HEK293 (cell line): ENCODE measurements at regions not wholly inside any gene's neighbourhood (a gene's known extent, or its start where the extent isn't known, plus 50 kb on each side); places are given as distances from the start of the nearest gene placed in this dataset.

Source experiments
- CTCF ChIA-PET: fragments of 350-600 bp; formaldehyde crosslinking; extraction: SDS; loops from one replicate; lab custom pipeline; 2021; ENCODE audit warnings: antibody characterized with exemption; lab: Yijun Ruan, JAX
- POLR2A ChIA-PET: fragments of 300-600 bp; formaldehyde crosslinking; extraction: SDS; loops from one replicate; lab custom pipeline; 2020; ENCODE audit warnings: antibody characterized with exemption, inconsistent platforms; lab: Yijun Ruan, JAX
- H3K27ac ChIP-seq: fragments of 200-500 bp; sonication (Bioruptor generic); 2 replicates; pipeline ENCODE4 v1.5.1; 2014; ENCODE audit warnings: low read depth, low read length, control low read depth, inconsistent platforms; ENCODE audit errors: extremely low read depth
- H3K36me3 ChIP-seq, 2 experiments: fragments of 200-500 bp in 1 of 2; sonication (Bioruptor generic) in 1 of 2; 1 replicate in 1 of 2; 2 replicates in 1 of 2; pipeline ENCODE4 v1.5.1; 2014 to 2017; ENCODE audit warnings: inconsistent platforms in 2 of 2, low read length in 2 of 2; ENCODE audit not compliant: control insufficient read depth in 2 of 2, insufficient read depth in 1 of 2
- H3K4me1 ChIP-seq: fragments of 200-500 bp; sonication (Bioruptor generic); 2 replicates; pipeline ENCODE4 v1.5.1; 2014; ENCODE audit warnings: mild to moderate bottlenecking, low read length, inconsistent platforms; ENCODE audit not compliant: control insufficient read depth, insufficient read depth
- H3K4me3 ChIP-seq: 2 replicates; pipeline ENCODE4 v1.5.1; 2011; ENCODE audit warnings: low read depth, mild to moderate bottlenecking, control low read depth, low read length, moderate library complexity
- H3K9me3 ChIP-seq: fragments of 200-500 bp; sonication (Bioruptor generic); 2 replicates; pipeline ENCODE4 v1.5.1; 2014; ENCODE audit warnings: low read depth, low read length, inconsistent platforms; ENCODE audit not compliant: control insufficient read depth, insufficient read depth
- MYNN ChIP-seq: fragments of 450-650 bp; formaldehyde crosslinking; IDR thresholded peaks from 2 replicates; pipeline ENCODE4 v1.5.1; 2016; ENCODE audit warnings: missing biosample characterization, missing genetic modification characterization, borderline replicate concordance
- WT1 ChIP-seq: fragments of 450-650 bp; formaldehyde crosslinking; IDR thresholded peaks from 2 replicates; pipeline ENCODE4 v1.5.1; 2016; ENCODE audit warnings: missing biosample characterization, missing genetic modification characterization
- YY1 ChIP-seq: fragments of 450-650 bp; formaldehyde crosslinking; IDR thresholded peaks from 2 replicates; pipeline ENCODE4 v1.5.1; 2018; ENCODE audit warnings: missing biosample characterization, missing genetic modification characterization
- ZBTB17 ChIP-seq: fragments of 450-650 bp; formaldehyde crosslinking; IDR thresholded peaks from 2 replicates; pipeline ENCODE4 v1.5.1; 2016; ENCODE audit warnings: missing biosample characterization, missing genetic modification characterization
- ZNF2 ChIP-seq: fragments of 450-650 bp; formaldehyde crosslinking; IDR thresholded peaks from 2 replicates; pipeline ENCODE4 v1.5.1; 2016; ENCODE audit warnings: missing biosample characterization, missing genetic modification characterization
- ZNF202 ChIP-seq: fragments of 450-650 bp; formaldehyde crosslinking; IDR thresholded peaks from 2 replicates; pipeline ENCODE4 v1.5.1; 2016; ENCODE audit warnings: missing biosample characterization, missing genetic modification characterization, borderline replicate concordance
- ZNF221 ChIP-seq: fragments of 450-650 bp; formaldehyde crosslinking; IDR thresholded peaks from 2 replicates; pipeline ENCODE4 v1.5.1; 2017; ENCODE audit warnings: missing biosample characterization, missing genetic modification characterization, borderline replicate concordance
- ZNF24 ChIP-seq: fragments of 450-650 bp; formaldehyde crosslinking; IDR thresholded peaks from 2 replicates; pipeline ENCODE4 v1.5.1; 2016; ENCODE audit warnings: missing biosample characterization, missing genetic modification characterization
- ZNF423 ChIP-seq: fragments of 450-650 bp; formaldehyde crosslinking; IDR thresholded peaks from 2 replicates; pipeline ENCODE4 v1.5.1; 2016; ENCODE audit warnings: missing biosample characterization, missing genetic modification characterization
- ZNF473 ChIP-seq: fragments of 450-650 bp; formaldehyde crosslinking; IDR thresholded peaks from 2 replicates; pipeline ENCODE4 v1.5.1; 2017; ENCODE audit warnings: missing biosample characterization, missing genetic modification characterization
- ZNF571 ChIP-seq: fragments of 450-650 bp; formaldehyde crosslinking; IDR thresholded peaks from 2 replicates; pipeline ENCODE4 v1.5.0; 2017; ENCODE audit warnings: missing biosample characterization, missing genetic modification characterization
- ZNF707 ChIP-seq: fragments of 450-650 bp; formaldehyde crosslinking; IDR thresholded peaks from 2 replicates; pipeline ENCODE4 v1.5.1; 2016; ENCODE audit warnings: missing biosample characterization, missing genetic modification characterization
- TF ChIP-seq, protein P1 (sequence below): fragments of 450-650 bp; formaldehyde crosslinking; IDR thresholded peaks from 2 replicates; pipeline ENCODE4 v1.5.1; 2017; ENCODE audit warnings: missing biosample characterization, missing genetic modification characterization
- TF ChIP-seq, protein P2 (sequence below): fragments of 450-650 bp; formaldehyde crosslinking; IDR thresholded peaks from 2 replicates; pipeline ENCODE4 v1.5.1; 2016; ENCODE audit warnings: missing biosample characterization, missing genetic modification characterization
- TF ChIP-seq, protein P3 (sequence below): fragments of 450-650 bp; formaldehyde crosslinking; IDR thresholded peaks from 2 replicates; pipeline ENCODE4 v1.5.1; 2016; ENCODE audit warnings: missing biosample characterization, missing genetic modification characterization
- TF ChIP-seq, protein P4 (sequence below): fragments of 450-650 bp; formaldehyde crosslinking; IDR thresholded peaks from 2 replicates; pipeline ENCODE4 v1.5.1; 2017; ENCODE audit warnings: missing biosample characterization, missing genetic modification characterization
- TF ChIP-seq, protein P5 (sequence below): fragments of 450-650 bp; formaldehyde crosslinking; IDR thresholded peaks from 2 replicates; pipeline ENCODE4 v1.5.1; 2016; ENCODE audit warnings: missing biosample characterization, missing genetic modification characterization, borderline replicate concordance
- TF ChIP-seq, protein P6 (sequence below): fragments of 450-650 bp; formaldehyde crosslinking; IDR thresholded peaks from 2 replicates; pipeline ENCODE4 v1.5.1; 2016; ENCODE audit warnings: missing biosample characterization, missing genetic modification characterization, borderline replicate concordance

DNA sequence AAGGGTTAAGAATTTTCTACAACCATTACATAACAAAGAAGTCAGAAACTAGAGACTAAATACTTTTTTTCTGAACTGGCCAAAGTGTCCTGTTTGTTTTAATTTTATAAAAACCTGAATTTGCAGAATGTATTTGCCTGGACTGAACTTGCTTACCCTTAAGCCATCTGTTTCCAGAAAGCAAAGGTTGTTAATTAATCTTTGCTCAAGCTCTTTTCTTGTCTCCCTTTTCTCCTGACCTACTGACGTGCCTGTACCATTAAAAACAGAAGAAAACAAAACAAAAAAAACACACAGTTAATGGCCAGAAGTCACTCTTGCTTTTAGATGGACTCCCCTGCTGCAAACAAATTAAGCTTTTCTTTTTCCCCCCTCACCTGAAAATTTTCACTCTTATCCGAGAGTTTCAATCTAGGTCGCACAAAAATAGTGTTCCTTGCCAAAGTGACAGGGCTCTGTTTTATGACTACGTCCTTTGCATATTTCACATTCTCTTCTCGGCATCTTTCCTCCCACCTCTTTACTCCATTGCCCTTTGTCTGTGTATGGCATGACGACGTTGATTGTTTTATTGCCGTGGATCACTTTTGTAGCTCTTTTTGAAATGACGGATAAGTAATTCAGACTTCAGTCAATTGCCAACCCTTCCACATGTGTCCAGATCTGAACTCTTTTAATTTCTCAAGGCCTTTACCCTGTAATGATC, 333.8 kb upstream of the GRIN3A start:
- Histone ChIP-seq H3K36me3 (no peaks in the 10 kb centered on the region), H3K4me1 (no peaks in the 10 kb centered on the region), H3K4me3 (no peak overlapping the region), H3K9me3 (no peaks in the 10 kb centered on the region), H3K27ac (no peak overlapping the region)
- CTCF ChIA-PET = interaction anchor here (0.6 kb wide), 1 partner anchor 24 kb away, joined by 3 read pairs; no protein-coding TSS in a partner anchor
- TF ChIP-seq ZNF2 (tag by site-specific recombination) (no peak), ZBTB17 (tag by site-specific recombination) (no peak), ZNF707 (tag by site-specific recombination) (no peak)
- TF ChIP-seq, protein P1, sequence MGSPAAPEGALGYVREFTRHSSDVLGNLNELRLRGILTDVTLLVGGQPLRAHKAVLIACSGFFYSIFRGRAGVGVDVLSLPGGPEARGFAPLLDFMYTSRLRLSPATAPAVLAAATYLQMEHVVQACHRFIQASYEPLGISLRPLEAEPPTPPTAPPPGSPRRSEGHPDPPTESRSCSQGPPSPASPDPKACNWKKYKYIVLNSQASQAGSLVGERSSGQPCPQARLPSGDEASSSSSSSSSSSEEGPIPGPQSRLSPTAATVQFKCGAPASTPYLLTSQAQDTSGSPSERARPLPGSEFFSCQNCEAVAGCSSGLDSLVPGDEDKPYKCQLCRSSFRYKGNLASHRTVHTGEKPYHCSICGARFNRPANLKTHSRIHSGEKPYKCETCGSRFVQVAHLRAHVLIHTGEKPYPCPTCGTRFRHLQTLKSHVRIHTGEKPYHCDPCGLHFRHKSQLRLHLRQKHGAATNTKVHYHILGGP (tag by site-specific recombination) = no peak
- TF ChIP-seq, protein P2, sequence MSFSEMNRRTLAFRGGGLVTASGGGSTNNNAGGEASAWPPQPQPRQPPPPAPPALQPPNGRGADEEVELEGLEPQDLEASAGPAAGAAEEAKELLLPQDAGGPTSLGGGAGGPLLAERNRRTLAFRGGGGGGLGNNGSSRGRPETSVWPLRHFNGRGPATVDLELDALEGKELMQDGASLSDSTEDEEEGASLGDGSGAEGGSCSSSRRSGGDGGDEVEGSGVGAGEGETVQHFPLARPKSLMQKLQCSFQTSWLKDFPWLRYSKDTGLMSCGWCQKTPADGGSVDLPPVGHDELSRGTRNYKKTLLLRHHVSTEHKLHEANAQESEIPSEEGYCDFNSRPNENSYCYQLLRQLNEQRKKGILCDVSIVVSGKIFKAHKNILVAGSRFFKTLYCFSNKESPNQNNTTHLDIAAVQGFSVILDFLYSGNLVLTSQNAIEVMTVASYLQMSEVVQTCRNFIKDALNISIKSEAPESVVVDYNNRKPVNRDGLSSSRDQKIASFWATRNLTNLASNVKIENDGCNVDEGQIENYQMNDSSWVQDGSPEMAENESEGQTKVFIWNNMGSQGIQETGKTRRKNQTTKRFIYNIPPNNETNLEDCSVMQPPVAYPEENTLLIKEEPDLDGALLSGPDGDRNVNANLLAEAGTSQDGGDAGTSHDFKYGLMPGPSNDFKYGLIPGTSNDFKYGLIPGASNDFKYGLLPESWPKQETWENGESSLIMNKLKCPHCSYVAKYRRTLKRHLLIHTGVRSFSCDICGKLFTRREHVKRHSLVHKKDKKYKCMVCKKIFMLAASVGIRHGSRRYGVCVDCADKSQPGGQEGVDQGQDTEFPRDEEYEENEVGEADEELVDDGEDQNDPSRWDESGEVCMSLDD (tag by site-specific recombination) = no peak
- TF ChIP-seq, protein P3, sequence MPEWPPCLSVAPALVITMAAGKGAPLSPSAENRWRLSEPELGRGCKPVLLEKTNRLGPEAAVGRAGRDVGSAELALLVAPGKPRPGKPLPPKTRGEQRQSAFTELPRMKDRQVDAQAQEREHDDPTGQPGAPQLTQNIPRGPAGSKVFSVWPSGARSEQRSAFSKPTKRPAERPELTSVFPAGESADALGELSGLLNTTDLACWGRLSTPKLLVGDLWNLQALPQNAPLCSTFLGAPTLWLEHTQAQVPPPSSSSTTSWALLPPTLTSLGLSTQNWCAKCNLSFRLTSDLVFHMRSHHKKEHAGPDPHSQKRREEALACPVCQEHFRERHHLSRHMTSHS (tag by site-specific recombination) = no peak
- POLR2A ChIA-PET = no interaction called here

DNA sequence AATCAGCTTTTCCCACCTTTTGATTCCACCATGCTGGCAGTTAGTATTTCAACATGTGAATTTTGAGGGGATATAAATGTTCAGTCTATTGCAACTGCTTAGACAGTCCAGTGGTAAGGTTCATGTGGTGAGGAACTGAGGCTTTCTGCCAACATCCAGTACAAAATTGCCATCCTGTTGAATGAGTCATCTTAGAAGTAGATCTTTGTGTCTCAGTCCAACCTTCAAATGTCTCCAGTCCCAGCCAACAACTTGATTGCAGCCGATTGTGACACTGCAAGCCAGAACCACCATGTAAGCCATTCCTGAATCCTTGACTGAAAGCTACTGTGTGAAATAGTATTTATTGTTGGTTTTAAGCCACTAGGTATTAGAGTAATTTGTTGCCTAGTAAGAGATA, 331.5 kb upstream of the GRIN3A start:
- CTCF ChIA-PET = no interaction called here
- POLR2A ChIA-PET = no interaction called here
- Histone ChIP-seq H3K4me3 (no peak overlapping the region), H3K27ac (no peak overlapping the region), H3K9me3 (no peaks in the 10 kb centered on the region), H3K36me3 (no peaks in the 10 kb centered on the region), H3K4me1 (no peaks in the 10 kb centered on the region)
- no peak for TF ChIP-seq ZNF24 (tag by site-specific recombination)
- no peak for TF ChIP-seq ZNF423 (tag by site-specific recombination)
- TF ChIP-seq WT1 (tag by site-specific recombination) = no peak
- TF ChIP-seq, protein P4, sequence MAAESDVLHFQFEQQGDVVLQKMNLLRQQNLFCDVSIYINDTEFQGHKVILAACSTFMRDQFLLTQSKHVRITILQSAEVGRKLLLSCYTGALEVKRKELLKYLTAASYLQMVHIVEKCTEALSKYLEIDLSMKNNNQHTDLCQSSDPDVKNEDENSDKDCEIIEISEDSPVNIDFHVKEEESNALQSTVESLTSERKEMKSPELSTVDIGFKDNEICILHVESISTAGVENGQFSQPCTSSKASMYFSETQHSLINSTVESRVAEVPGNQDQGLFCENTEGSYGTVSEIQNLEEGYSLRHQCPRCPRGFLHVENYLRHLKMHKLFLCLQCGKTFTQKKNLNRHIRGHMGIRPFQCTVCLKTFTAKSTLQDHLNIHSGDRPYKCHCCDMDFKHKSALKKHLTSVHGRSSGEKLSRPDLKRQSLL (tag by site-specific recombination) = no peak
- no peak for TF ChIP-seq ZNF473
- TF ChIP-seq, protein P5, sequence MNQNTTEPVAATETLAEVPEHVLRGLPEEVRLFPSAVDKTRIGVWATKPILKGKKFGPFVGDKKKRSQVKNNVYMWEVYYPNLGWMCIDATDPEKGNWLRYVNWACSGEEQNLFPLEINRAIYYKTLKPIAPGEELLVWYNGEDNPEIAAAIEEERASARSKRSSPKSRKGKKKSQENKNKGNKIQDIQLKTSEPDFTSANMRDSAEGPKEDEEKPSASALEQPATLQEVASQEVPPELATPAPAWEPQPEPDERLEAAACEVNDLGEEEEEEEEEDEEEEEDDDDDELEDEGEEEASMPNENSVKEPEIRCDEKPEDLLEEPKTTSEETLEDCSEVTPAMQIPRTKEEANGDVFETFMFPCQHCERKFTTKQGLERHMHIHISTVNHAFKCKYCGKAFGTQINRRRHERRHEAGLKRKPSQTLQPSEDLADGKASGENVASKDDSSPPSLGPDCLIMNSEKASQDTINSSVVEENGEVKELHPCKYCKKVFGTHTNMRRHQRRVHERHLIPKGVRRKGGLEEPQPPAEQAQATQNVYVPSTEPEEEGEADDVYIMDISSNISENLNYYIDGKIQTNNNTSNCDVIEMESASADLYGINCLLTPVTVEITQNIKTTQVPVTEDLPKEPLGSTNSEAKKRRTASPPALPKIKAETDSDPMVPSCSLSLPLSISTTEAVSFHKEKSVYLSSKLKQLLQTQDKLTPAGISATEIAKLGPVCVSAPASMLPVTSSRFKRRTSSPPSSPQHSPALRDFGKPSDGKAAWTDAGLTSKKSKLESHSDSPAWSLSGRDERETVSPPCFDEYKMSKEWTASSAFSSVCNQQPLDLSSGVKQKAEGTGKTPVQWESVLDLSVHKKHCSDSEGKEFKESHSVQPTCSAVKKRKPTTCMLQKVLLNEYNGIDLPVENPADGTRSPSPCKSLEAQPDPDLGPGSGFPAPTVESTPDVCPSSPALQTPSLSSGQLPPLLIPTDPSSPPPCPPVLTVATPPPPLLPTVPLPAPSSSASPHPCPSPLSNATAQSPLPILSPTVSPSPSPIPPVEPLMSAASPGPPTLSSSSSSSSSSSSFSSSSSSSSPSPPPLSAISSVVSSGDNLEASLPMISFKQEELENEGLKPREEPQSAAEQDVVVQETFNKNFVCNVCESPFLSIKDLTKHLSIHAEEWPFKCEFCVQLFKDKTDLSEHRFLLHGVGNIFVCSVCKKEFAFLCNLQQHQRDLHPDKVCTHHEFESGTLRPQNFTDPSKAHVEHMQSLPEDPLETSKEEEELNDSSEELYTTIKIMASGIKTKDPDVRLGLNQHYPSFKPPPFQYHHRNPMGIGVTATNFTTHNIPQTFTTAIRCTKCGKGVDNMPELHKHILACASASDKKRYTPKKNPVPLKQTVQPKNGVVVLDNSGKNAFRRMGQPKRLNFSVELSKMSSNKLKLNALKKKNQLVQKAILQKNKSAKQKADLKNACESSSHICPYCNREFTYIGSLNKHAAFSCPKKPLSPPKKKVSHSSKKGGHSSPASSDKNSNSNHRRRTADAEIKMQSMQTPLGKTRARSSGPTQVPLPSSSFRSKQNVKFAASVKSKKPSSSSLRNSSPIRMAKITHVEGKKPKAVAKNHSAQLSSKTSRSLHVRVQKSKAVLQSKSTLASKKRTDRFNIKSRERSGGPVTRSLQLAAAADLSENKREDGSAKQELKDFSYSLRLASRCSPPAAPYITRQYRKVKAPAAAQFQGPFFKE (tag by site-specific recombination) = no peak
- TF ChIP-seq, protein P6, sequence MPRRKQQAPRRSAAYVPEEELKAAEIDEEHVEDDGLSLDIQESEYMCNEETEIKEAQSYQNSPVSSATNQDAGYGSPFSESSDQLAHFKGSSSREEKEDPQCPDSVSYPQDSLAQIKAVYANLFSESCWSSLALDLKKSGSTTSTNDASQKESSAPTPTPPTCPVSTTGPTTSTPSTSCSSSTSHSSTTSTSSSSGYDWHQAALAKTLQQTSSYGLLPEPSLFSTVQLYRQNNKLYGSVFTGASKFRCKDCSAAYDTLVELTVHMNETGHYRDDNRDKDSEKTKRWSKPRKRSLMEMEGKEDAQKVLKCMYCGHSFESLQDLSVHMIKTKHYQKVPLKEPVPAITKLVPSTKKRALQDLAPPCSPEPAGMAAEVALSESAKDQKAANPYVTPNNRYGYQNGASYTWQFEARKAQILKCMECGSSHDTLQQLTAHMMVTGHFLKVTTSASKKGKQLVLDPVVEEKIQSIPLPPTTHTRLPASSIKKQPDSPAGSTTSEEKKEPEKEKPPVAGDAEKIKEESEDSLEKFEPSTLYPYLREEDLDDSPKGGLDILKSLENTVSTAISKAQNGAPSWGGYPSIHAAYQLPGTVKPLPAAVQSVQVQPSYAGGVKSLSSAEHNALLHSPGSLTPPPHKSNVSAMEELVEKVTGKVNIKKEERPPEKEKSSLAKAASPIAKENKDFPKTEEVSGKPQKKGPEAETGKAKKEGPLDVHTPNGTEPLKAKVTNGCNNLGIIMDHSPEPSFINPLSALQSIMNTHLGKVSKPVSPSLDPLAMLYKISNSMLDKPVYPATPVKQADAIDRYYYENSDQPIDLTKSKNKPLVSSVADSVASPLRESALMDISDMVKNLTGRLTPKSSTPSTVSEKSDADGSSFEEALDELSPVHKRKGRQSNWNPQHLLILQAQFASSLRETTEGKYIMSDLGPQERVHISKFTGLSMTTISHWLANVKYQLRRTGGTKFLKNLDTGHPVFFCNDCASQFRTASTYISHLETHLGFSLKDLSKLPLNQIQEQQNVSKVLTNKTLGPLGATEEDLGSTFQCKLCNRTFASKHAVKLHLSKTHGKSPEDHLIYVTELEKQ (tag by site-specific recombination) = no peak
- TF ChIP-seq YY1 (tag by site-specific recombination) = no peak
- TF ChIP-seq ZNF571 (tag by site-specific recombination) = no peak
- no peak for TF ChIP-seq ZNF202 (tag by site-specific recombination)
- TF ChIP-seq MYNN (tag by site-specific recombination) = no peak
- no peak for TF ChIP-seq ZNF221
